Raji (cell line): ENCODE measurements at regions not wholly inside any gene's neighbourhood (a gene's known extent, or its start where the extent isn't known, plus 50 kb on each side); places are given as distances from the start of the nearest gene placed in this dataset.

ENCODE experiments used
- POLR2A ChIP-seq: IDR thresholded peaks from 2 replicates; pipeline ENCODE4 v1.6.1; 2011; ENCODE audit warnings: low read depth, low read length, control low read depth; ENCODE audit not compliant: insufficient read depth

DNA sequence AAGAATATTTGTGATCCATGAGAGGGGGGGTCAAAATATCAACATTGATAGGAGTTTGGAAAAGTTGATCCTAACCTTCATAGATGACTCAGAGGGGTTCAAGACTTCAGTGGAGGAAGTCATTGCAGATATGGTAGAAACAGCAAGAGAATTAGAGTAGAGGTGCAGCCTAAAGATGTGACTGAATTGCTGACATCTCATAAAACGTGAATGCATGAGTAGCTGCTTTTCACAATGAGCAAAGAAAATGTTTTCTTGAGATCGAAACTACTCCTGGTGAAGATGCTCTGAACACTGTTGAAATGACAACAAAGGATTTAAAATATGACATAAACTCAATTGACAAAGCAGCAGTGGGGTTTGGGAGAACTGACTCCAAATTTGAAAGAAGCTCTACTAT lies 700.7 kb upstream of the FZD8 start:
- no peak for TF ChIP-seq POLR2A

DNA sequence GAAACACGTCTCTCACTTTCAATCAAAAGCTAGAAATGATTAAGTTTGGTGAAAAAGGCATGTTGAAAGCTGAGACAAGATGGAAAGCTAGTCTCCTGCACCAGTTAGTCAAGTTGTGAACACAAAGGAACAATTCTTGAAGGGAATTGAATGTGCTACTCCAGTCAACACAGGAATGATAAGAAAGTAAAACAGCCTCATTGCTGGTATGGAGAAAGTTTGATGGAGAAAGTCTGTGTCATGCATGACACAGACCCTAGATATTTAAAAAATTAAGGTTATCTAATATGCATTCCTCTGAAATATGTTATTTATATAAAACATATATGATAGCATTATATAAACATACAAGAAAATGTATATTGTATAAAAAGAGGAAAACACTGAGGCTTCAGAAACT lies 699.4 kb upstream of the FZD8 start:
- TF ChIP-seq POLR2A = no peak

DNA sequence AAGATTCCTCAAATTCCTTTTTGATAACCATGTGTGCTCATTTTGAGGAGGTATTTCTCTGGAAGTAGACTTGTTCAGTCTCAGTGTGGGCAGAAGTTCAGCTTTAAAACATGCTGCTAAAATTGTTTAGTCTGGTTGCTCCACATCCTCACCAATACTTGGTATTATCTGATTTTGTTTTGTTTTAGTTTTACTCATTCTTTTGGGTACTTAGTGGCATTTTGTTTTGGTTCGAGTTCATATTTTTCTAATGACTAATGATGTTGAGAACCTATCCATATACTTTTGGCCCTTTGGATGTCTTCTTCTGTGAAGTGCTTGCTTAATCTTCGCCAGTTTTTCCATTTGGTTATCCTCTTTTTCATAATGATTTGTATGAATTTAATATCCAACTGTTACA lies 694.2 kb upstream of the FZD8 start:
- TF ChIP-seq POLR2A = no peak

DNA sequence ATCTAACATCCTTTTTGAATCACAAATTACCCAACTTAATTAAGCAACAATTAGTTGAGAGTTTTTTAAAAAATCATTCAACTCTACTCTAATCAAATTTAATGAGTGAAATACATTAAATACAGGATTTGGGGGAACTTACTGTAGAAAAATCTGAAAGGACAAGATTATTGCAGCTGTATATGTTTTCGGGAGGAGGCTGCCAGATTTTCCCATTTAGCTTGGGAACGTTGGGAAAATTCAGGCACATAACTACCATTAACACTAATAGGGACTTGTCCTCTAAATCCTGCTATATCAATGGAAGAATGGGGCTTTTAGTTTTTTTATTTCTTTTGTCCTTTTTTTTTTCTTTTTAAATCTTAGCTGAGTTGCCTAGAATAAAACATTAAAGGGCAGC lies 691.4 kb upstream of the FZD8 start:
- no peak for TF ChIP-seq POLR2A

DNA sequence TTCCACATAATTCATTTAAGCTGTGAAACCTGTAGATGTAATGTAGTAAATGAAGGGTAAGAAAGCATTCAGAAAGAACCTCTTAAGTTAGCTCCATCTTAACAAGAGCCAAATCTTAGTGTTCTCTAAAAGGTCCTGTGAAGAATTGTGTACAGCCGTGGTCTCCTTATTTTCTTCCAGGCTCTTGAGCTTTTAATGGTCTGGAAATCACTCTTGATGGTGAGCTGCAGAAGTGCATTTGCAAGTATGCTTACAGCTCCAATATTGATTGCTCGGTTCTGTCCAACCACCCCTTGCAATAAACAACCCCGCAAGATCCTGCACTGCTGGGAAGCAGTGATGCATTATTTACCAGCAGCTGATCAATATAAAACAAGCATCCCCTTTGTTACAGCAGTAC lies 690.8 kb upstream of the FZD8 start:
- TF ChIP-seq POLR2A = no peak

DNA sequence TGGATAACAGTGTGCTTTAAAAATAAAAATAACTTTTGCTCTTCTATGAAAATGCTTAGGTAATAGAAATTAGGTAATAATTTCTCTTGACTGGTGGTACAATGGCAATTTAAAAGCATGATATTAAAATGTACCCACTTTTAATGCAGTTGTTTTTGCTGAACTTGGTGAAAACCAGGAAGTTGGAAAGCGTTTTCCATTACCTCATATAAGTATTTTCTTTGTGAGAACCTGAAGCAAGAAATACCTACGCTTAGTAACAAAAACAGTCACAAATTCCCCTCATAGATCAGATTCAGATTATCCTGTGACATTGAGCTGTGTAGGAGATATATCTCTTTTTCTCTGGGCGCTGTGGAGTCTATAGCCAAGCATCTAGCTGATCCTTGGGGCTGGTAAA lies 689.0 kb upstream of the FZD8 start:
- no peak for TF ChIP-seq POLR2A

DNA sequence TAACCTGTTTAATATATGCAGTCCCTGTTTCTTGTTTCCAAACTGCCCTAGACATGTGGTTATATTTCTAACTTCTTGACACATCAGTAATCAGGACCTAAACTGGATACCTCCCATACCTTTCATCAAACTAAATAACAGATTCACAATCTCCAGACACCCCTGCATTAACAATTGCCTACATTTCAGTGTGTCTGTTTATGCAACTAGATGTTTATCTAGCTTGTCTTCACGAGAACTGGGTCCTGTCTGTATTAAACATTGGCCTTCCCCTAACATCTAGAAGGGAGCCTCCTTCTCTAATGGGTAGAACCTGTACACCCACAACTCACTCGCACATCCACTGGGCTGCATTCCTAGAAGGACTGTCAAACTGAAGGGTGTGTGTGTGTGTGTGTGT lies 683.7 kb upstream of the FZD8 start:
- TF ChIP-seq POLR2A = no peak

DNA sequence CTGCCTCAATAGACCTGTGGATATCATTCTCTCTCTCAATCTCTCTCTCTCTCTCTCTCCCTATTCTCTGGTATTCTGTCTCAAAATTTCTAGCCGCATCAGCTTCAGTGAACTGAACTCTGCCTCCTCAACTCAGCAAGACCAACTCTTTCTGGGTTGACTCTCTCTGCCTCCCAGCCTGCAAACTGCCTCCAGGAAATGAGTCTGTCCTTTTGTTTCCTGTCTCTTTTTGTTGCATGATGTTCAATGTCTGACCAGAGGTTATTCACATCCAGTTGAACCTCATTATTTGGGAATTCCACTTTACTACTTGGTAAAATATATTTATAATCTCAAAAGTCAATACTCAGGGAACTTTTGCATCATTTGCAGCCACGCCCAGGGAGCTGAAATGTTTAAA lies 682.7 kb upstream of the FZD8 start:
- TF ChIP-seq POLR2A = no peak

DNA sequence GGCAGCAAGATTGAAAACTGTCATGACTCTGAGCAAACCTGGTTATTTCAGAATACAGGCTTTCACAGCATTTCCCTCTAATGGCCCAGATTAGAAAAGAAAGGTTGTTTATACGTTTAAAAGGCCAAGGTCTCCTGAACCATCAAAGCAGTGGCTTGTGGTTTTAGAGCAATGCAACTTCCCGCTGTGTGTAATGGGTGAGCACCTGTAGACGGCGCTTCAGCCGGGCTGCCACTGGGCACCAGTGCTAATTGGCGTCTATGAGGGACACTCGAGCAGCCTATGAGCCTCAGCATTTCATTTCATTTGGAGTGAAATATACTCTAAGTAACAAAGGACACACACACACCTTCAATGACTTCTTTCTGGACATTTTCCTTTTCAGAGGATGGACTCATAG lies 671.0 kb upstream of the FZD8 start:
- no peak for TF ChIP-seq POLR2A

DNA sequence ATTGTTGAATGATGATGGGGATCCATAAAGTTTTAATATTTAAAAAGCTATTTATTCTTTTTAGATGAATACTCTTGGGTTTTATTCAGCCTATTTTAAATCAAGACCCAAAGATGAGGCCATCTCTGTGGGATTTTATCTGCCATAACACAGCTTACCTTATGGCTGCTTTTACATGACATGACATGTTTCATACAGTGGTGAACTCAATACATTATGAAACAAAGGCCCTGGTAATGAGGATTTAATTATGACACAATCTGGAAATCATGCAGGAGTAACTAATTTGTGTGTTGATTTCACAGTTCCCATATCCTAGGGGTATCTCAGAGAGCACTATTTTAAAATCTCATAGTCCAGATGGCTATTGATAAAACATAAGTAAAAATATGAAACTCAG lies 661.8 kb upstream of the FZD8 start:
- no peak for TF ChIP-seq POLR2A

DNA sequence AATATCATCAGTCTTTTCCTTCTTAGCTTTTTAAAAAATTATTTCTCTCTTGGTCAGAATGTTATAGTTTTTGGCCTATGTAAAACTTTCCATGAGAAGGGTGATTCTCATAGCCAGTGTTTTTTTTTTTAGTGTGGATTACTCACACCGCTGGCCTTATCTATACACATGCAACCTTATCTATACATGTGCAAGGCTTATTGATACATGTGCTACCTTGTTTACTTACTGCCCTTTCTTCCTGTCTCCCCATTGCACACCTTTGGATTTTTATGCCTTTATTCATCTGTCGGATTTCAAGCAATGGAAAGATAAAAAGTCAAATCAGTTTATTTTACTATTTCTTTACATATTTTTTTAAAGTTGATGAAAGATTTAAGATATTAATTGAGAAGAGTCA lies 660.0 kb upstream of the FZD8 start:
- no peak for TF ChIP-seq POLR2A

DNA sequence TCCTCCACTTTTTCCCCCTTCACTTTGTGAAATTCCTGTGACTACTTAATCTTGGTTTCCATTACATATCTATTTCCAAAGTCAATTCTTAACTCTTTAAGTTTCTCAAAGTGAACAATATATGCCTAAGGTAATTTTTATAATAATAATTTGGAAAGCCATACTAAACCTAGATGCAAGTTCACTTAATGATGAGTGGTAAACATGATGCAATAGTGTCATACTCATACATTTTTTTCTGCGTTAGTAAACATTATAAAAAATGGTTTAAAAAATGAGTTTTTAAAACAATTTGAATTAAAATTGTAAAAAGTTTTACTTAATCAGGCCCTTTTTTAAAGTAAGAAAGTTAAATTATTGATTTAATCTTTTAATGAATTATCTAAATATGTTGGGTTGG lies 659.4 kb upstream of the FZD8 start:
- TF ChIP-seq POLR2A = no peak

DNA sequence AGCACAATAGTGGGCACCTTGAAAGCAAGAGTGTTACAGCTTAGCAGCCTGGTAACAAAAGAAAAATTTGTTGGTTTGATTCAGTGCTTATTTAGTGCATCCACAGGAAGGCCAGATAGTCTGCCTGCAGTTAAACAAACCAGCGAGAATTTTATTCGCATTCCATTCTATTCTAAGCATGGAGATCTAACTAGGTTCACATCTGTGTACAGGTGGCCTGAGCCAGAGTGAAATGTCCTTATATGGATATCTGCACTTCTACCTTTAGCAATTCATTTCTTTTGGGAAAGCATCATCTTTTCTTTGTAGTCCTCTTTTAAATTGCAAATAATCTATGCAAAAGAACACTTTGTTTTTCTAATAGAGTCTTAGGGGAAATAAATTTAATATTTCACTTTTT lies 659.0 kb upstream of the FZD8 start:
- TF ChIP-seq POLR2A = no peak

DNA sequence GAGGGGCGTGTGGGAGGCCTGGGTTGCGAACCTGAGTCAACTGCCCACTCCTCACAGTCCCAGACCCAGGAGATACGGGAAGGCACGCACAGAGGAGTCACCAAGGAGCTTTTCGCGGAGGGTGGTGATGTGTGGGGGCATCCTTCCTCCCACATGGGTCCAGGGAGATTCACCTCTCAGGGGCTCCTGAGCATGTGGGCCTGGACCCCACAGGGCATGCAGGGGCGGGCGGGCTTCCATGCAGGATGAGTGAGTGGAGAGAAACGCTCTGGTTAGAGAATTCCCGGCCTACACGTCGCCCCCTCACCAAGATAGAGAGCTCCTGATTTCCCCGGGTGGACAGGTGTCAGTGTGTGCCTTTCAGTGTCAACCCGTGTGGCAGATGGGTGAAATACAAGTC lies 641.7 kb upstream of the FZD8 start:
- no peak for TF ChIP-seq POLR2A

DNA sequence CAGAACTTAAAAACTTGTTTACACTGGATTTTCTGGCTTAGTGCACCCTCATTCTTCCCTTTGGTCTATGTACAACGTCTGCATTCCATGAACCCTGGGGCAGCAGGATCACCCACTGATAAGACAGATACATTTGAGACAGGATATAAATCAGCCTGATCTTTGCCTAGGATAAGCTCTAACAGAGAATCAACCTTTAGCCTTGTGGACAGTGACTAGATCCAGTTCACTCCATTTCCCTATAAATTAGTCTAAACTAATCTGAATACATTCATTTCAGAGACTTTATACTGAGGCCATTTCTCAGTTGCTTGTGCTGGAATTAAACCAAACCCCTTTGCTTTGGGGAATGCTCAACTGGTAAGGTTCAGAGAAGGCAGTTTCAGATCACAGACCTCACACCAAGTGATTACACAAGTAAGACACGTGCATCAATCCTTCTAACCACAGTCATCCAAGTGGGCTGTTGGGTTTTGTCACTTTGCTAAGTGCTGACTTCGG lies 639.8 kb upstream of the FZD8 start:
- TF ChIP-seq POLR2A = no peak

DNA sequence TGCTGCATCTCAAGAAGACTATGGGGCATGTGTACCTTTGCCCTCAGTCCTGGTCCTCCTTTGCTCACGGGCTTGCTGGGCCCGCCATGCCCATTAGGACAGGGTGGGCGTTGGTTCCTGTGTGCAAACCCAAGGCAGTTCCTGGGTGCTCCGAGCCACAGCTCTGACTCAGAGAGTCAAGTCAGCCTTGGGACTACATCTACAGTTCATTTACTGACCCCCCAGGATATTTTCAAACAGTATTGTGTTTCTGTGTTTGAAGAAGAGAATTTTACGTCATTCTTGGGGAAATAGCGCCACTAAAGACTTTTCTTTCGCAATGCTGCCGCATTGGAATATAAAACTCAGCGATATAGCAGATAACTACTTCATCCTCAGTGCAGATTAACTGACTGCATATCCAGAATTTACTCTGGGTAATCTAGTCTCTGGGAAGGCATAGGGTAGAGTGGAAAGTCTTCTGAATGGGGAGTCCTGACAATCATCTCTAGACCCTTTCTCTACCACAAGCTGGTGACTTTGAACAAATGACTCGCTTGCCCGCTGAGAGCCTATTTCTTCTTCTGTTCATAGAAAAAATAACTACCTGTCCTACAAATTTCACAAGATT lies 638.9 kb upstream of the FZD8 start:
- no peak for TF ChIP-seq POLR2A

DNA sequence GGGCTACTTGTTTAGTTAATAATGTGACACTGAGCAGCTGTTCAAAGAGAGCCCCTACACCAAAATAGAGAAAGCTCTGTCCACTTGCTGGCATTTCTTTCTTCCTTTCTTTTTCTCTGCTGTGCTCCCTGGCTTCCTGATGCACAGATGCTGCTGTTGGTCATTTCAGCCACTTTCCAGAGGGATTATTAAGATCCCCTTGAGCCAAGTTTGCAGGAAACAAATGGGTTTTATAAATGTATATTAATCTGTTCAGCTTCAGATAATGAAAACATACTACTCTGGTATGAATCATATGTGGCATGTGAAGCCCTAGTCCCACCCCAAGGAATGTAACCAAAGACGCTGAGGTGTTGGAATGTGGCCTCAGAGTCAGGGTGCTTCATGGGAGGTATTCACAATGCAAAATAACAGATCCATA lies 638.2 kb upstream of the FZD8 start:
- no peak for TF ChIP-seq POLR2A

DNA sequence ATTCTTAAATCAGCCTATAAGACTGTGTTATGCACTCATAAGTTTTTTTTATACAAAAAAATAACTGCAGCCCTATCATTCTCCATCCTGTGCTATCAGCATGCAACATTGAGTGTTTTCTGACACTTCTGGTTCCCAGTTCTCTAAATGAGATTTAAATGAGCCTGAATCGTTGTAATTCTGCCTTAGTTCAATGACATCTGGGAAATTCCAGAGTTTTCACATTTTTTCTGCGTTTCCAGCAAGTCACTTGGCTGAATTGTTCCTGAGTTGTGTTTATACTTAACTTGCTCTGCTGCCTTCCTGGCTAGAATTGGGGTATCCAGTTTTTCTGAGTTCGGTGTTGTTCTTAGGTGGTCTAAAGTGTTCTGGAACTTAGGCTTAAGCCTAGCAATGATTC lies 636.1 kb upstream of the FZD8 start:
- TF ChIP-seq POLR2A = no peak

DNA sequence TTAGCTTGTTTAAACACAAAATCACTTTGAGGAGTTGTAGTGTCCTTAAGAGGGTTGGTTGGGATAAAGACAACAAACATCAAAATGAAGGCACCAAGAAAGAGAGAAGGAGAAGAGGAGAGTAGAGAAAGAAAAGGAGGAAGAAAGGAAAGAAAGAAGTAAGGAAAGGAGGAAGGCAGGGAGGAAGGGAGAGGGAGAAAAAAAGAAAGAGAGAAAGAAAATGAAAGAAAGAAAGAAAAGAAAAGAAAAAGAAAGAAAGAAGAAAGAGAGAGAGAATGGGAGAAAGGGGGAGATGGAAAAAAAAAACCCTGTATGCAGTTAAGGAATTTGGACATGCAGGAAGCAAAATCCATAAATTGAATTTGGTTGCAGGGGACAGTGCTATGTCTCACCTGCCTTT lies 635.4 kb upstream of the FZD8 start:
- no peak for TF ChIP-seq POLR2A
